ENCODE measurements at regions not wholly inside any gene's neighbourhood (a gene's known extent, or its start where the extent isn't known, plus 50 kb on each side); places are given as distances from the start of the nearest gene placed in this dataset.
A peak's percentile ranks its signal among the peaks of the same experiment; 100 is the strongest.

GRCh38 chr1:195594322-195594721, 1013.9 kb downstream of the KCNT2 start:
- no peaks in the 10 kb centered on the region for H3K36me3 ChIP-seq (ENCODE audit: control insufficient read depth, insufficient read depth, low read length)
- no peaks in the 10 kb centered on the region for H3K27me3 ChIP-seq (ENCODE audit: control insufficient read depth, insufficient read depth, low read length)
- H3K4me3 ChIP-seq (ENCODE audit: low read depth, low read length), result no peak overlapping the region
- FAIRE-seq (no peak), DNase-seq (ENCODE audit: low read depth) (no peak)
- no peak for TF ChIP-seq CTCF (IDR thresholded peaks at IDR 0.05; ENCODE audit: insufficient read depth, low read length, severe bottlenecking)

GRCh38 chr1:195591917-195592672, 1016.1 kb downstream of the KCNT2 start:
- FAIRE-seq (no peak), DNase-seq (ENCODE audit: low read depth) (peak; percentile 89)

GRCh38 chr1:195590649-195591048, 1017.6 kb downstream of the KCNT2 start:
- DNase-seq (ENCODE audit: low read depth), result no peak
- Histone ChIP-seq H3K27me3 (ENCODE audit: control insufficient read depth, insufficient read depth, low read length) (no peaks in the 10 kb centered on the region), H3K4me3 (ENCODE audit: low read depth, low read length) (no peak overlapping the region), H3K36me3 (ENCODE audit: control insufficient read depth, insufficient read depth, low read length) (no peaks in the 10 kb centered on the region)
- FAIRE-seq, result no peak
- TF ChIP-seq CTCF (IDR thresholded peaks at IDR 0.05; ENCODE audit: insufficient read depth, low read length, severe bottlenecking), result no peak

More at GRCh38 chr1:195591917-195592672, 1016.1 kb downstream of the KCNT2 start:
- no peak for TF ChIP-seq CTCF (IDR thresholded peaks at IDR 0.05; ENCODE audit: insufficient read depth, low read length, severe bottlenecking)
- no peaks in the 10 kb centered on the region for H3K27me3 ChIP-seq (ENCODE audit: control insufficient read depth, insufficient read depth, low read length)
- H3K4me3 ChIP-seq (ENCODE audit: low read depth, low read length), result no peak overlapping the region
- no peaks in the 10 kb centered on the region for H3K36me3 ChIP-seq (ENCODE audit: control insufficient read depth, insufficient read depth, low read length)

- DNase-seq (ENCODE audit: low read depth) (peak; percentile 10), FAIRE-seq (no peak)
- no peak for TF ChIP-seq CTCF (IDR thresholded peaks at IDR 0.05; ENCODE audit: insufficient read depth, low read length, severe bottlenecking)
- Histone ChIP-seq H3K27me3 (ENCODE audit: control insufficient read depth, insufficient read depth, low read length) (no peaks in the 10 kb centered on the region), H3K36me3 (ENCODE audit: control insufficient read depth, insufficient read depth, low read length) (no peaks in the 10 kb centered on the region), H3K4me3 (ENCODE audit: low read depth, low read length) (no peak overlapping the region)
Observed at GRCh38 chr1:195584870-195585624, 1023.2 kb downstream of the KCNT2 start.

- no peaks in the 10 kb centered on the region for H3K36me3 ChIP-seq (ENCODE audit: control insufficient read depth, insufficient read depth, low read length)
- no peak for TF ChIP-seq CTCF (IDR thresholded peaks at IDR 0.05; ENCODE audit: insufficient read depth, low read length, severe bottlenecking)
- FAIRE-seq, result no peak
- no peak for DNase-seq (ENCODE audit: low read depth)
- no peaks in the 10 kb centered on the region for H3K27me3 ChIP-seq (ENCODE audit: control insufficient read depth, insufficient read depth, low read length)
- no peak overlapping the region for H3K4me3 ChIP-seq (ENCODE audit: low read depth, low read length)
Observed at GRCh38 chr1:195580988-195581387, 1027.3 kb downstream of the KCNT2 start.

Measured in bronchial epithelial cell (primary cell).